Keratinocyte (primary cell): ENCODE measurements at regions not wholly inside any gene's neighbourhood (a gene's known extent, or its start where the extent isn't known, plus 50 kb on each side); places are given as distances from the start of the nearest gene placed in this dataset.

Experiments used
- CTCF ChIP-seq, 3 experiments: IDR thresholded peaks in 1 of 3; conservative IDR thresholded peaks in 1 of 3; optimal IDR thresholded peaks in 1 of 3; 2 replicates in 2 of 3; 3 replicates in 1 of 3; pipeline versions ENCODE3 to v1.5.1; 2011; ENCODE audit warnings: low read length in 3 of 3, mild to moderate bottlenecking in 3 of 3, moderate library complexity in 2 of 3, control low read depth in 1 of 3, inconsistent platforms in 1 of 3; ENCODE audit not compliant: insufficient read depth in 2 of 3; ENCODE audit errors: extremely low read depth in 1 of 3
- EZH2 ChIP-seq: IDR thresholded peaks from one replicate; pipeline ENCODE4 v1.6.1; 2012; ENCODE audit warnings: inconsistent platforms, mild to moderate bottlenecking, low read length, moderate library complexity

GRCh38 chr3:80785875-80786274 lies 975.6 kb downstream of the GBE1 start:
- TF ChIP-seq CTCF (optimal IDR thresholded peaks at IDR 0.05 in 1 of 3, IDR thresholded peaks at IDR 0.05 in 1 of 3, conservative IDR thresholded peaks at IDR 0.05 in 1 of 3; ENCODE audit: extremely low read depth in 1 of 3, insufficient read depth in 2 of 3, low read length in 3 of 3) (no peak), EZH2 (no peak)
